ENCODE measurements at regions not wholly inside any gene's neighbourhood (a gene's known extent, or its start where the extent isn't known, plus 50 kb on each side); places are given as distances from the start of the nearest gene placed in this dataset.

GRCh38 chr1:230568676-230569075 lies 73.6 kb upstream of the COG2 start:
- TF ChIP-seq CTCF (IDR thresholded peaks at IDR 0.05) (no peak), POLR2A (IDR thresholded peaks at IDR 0.05) (no peak)

All from testis (tissue), 2 donors.